ENCODE measurements at regions not wholly inside any gene's neighbourhood (a gene's known extent, or its start where the extent isn't known, plus 50 kb on each side); places are given as distances from the start of the nearest gene placed in this dataset.

DNA sequence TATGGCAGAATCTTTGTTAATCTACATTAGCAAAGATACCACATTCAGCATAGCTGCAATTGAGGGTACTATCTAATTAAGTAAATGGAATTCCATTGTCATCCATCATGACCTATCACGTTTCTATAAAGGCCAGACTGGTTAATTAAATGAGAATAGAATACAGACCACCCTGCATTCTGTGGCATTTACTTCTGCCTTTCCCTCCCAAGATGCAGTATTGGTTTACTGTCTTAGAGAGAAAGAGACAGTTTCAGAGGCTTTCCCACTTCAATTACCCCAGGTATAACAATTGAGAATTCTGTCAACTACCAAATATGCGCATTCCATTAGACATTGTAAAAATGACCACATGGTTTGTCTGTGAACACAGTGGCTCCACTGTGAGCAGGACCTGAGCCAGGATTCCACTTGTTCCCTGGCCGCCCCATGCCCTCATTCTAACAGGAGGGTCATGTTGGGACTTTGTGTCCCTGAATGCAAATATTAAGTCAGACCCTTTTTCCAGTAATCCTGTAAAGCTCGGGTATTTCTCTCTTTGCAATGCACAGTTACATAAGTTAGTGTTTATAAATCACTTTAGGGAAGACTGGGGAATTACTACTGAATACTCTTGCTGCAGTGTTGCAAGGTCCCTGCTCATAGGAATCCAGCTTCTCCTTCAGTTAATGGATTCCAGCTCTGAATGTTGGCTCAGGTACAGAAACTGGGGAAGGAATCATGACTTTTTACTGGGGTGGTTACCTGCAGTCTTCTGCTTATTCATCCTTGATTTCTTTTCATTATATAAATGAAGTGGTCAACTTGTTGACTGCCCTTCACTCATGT, 261.0 kb downstream of the PDGFC start:
- no peak for DNase-seq (ENCODE audit: extremely low read depth, low read depth)

GRCh38 chr4:156705311-156705710, 266.3 kb downstream of the PDGFC start:
- DNase-seq (ENCODE audit: extremely low read depth, low read depth) = no peak

- DNase-seq (ENCODE audit: extremely low read depth, low read depth) = no peak
Observed at GRCh38 chr4:156695163-156695562, 276.4 kb downstream of the PDGFC start.

DNA sequence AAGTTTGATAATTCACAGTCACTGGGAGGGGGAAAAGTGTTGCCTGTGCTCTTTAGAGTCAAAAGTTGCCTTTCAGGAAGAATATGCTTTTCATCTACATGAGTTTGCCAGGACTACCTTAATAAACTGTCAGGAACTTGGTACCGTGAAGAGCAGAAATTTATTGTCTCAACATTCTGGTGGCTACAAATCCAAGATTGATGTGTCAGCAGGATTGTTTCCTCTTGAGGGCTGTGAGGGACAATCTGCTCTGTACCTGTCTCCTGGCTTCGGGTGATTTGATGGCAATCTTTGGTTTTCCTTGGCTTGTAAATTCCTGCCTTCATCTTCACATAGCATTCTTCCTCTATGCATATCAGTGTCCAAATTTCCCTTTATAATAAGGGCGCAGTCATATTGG, 277.2 kb downstream of the PDGFC start:
- DNase-seq (ENCODE audit: extremely low read depth, low read depth) = no peak

- no peak for DNase-seq (ENCODE audit: extremely low read depth, low read depth)
Observed at GRCh38 chr4:156693557-156693956, 278.0 kb downstream of the PDGFC start.

- DNase-seq (ENCODE audit: extremely low read depth, low read depth) = no peak
Observed at GRCh38 chr4:156692016-156692415, 279.6 kb downstream of the PDGFC start.

DNA sequence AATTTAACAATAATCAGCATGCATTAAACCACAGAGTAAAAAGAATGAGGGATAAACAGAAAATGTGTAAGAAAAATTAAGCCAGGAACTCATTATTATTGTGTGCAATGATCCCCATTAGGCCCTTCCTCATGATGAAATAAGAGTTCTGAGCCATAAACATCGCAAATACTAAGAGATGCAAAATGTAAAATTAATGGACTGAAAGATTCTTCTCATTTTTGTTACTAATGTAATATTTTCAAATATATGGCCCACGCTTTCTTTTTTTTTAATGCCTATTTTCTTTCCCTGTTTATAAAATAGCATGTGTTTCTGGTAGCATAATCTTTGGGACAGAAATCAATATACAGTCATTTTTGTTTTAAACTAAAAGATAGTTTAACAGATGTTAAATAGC, 281.0 kb downstream of the PDGFC start:
- DNase-seq (ENCODE audit: extremely low read depth, low read depth) = no peak

DNA sequence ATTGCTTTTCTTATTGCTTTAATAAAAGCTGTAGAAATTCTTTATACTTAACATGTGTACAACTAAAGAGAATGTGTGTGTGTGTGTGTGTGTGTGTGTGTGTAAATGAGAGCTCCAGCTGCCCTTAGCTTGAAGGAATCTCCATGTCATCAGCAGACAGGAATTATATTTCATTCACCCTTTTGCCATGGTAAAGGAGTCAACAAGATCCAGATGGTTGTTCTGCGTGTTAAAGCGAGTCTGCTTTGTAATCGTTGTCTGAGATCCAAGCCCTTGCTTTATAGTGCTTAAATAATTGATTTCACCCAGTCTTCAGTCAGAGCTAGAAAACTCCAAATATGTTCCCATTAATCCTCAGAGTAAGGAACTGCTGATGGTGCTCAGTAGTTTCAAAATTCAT, 285.5 kb downstream of the PDGFC start:
- no peak for DNase-seq (ENCODE audit: extremely low read depth, low read depth)

GRCh38 chr4:156685308-156685707, 286.3 kb downstream of the PDGFC start:
- DNase-seq (ENCODE audit: extremely low read depth, low read depth) = no peak

- no peak for DNase-seq (ENCODE audit: extremely low read depth, low read depth)
Observed at GRCh38 chr4:156677656-156678055, 293.9 kb downstream of the PDGFC start.

DNA sequence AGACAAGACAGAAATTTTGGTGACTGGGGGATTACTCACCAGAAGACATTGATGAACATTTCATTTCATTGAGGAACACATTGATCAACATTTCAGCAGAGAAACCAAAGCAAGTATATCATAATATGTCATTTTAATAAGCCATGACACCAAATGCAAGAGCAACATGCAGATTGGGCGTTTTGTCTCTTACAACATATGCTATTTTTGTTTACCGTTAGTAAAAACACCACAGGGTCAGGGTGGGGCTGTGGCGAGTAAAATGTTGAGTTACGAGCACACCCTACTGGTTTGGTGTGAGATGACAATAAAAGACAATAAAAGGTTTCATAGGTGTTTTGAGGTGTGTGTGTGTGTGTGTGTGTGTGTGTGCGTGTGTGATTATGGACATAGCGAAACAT, 294.5 kb downstream of the PDGFC start:
- DNase-seq (ENCODE audit: extremely low read depth, low read depth) = peak; percentile 41

DNA sequence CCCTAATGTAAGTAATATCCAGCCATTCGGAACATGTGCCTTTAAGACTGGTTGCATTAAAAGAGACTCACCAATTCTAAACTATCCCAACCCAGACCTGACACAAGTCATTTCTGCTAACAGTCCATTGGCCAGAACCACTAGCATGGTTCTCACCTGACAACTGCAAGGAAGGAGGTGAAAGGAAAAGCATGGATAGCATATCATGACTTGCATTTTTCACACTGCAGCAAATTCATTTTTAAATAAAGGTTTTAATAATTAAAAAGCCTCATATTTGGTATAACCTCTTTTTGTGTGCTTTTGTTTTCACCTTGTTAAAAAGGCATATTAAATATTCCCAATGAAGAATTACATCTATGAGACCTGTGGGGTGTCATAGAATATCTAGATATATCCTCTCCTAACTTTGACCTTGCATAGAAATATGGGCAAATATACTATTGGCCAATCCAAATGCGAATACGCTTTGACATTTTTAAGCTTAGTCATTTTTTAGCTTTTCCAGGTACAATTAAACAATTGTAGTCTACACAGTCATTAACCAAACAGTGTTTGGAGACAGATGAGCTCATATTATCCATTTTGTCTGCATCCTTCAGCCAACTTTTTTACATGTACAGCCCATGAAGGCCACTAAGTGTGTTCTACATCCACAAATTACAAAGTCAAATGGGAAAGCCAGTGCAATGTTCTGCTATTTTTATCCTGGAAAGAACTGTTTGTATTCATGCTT, 295.3 kb downstream of the PDGFC start:
- no peak for DNase-seq (ENCODE audit: extremely low read depth, low read depth)

GRCh38 chr4:156673483-156673882, 298.1 kb downstream of the PDGFC start:
- DNase-seq (ENCODE audit: extremely low read depth, low read depth) = no peak

DNA sequence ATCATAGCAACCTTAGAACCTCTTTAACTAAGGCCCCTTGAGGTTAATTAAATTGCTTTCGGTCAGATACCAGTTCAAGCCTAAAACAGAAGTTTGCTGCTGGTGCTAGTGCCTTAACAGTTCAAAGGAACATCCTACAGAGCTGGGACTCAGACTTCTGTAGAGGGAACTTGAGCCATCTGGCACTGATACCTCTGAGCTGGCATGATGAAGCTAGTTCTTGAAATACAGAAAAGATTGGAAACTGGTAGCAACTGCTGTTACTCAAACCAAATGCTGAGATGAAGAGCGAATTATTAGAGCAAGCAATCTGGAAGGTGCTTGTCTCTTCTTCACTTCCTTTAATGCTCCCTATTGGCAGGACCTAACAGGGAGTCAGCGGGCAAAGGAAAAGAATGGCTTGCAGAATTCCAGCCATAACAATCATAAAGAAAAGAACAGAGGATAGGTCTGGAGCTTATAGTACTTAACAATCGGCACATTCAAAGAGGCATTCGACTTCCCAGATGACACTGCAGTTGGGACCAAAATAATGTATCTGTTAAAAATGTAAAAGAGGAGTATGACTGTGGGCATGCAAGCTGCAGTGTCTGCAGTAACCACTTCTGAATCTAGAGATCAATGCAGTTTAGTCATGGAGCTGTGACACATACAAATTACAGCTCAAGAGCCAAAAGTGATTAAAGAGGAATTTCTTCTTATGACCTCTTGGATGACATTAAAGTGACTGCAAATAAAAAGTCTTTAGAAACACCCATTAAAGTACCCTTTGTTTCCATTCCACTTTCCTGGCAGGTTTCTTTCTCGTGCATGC, 298.9 kb downstream of the PDGFC start:
- no peak for DNase-seq (ENCODE audit: extremely low read depth, low read depth)

- DNase-seq (ENCODE audit: extremely low read depth, low read depth) = no peak
Observed at GRCh38 chr4:156665780-156666366, 305.7 kb downstream of the PDGFC start.

- DNase-seq (ENCODE audit: extremely low read depth, low read depth) = no peak
Observed at GRCh38 chr4:156663663-156664062, 307.9 kb downstream of the PDGFC start.

DNA sequence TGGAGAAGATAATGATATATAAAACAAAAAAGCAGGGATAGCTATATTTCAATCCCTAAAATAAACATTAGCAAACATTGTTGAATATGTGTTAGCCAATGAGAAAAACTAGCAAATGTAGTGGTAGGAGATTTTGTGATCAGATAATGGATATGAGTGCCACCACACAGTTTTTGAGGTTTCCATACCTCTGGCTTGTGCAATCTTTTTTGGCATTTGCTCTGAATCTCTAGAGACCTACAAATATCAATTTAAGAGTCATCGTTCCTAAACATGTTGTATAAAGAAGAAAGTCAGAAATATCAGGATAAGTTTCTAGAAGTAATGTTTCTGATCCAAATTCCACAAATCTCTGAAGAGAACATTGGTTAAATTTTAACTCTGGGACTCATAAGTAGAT, 308.7 kb downstream of the PDGFC start:
- no peak for DNase-seq (ENCODE audit: extremely low read depth, low read depth)

- DNase-seq (ENCODE audit: extremely low read depth, low read depth) = no peak
Observed at GRCh38 chr4:156661555-156661954, 310.0 kb downstream of the PDGFC start.

DNA sequence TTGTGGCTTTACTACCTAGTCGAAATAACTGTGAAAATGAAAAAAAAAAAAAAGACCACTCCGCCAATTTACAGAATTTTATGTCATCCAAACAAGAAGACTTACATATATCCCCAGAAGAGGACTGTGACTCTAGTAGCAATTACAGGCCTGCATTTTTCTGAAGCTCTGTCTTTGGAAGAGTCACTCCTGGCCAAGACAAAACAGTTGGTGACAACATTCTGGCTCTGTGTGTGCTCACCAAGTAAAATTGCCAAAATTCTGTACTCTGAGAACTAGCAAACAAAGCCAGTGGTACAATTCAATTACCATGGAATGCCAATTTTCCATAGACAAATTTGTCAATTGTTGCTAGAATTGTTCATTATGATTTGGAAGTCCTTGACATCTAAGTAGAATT, 311.1 kb downstream of the PDGFC start:
- DNase-seq (ENCODE audit: extremely low read depth, low read depth) = no peak

- no peak for DNase-seq (ENCODE audit: extremely low read depth, low read depth)
Observed at GRCh38 chr4:156659983-156660382, 311.6 kb downstream of the PDGFC start.

DNA sequence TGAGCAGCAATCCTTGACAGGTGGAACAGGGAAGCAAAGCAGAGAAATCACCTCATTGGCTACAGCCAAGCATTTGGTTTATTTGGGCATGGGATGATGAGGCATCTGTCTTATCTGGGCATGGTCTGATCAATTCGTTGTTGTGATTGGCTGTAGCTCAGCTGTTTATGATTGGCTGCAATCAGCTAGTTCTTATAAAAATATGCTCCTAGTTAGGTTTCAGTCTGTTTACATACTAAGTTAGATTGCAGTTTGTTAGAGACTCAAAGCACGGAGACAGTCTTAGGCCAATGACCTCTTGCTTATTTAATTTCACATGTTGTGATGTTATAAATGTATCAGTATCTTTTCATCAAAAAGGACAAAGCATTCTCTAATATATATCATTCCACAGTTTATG, 312.0 kb downstream of the PDGFC start:
- no peak for DNase-seq (ENCODE audit: extremely low read depth, low read depth)
